ENCODE measurements at regions not wholly inside any gene's neighbourhood (a gene's known extent, or its start where the extent isn't known, plus 50 kb on each side); places are given as distances from the start of the nearest gene placed in this dataset.
"Not testable (repeated sequence)": the region's sequence is repeated elsewhere in the genome, so short reads cannot be mapped to it uniquely, and the experiment has no call there.

- FAIRE-seq, result no peak
These were observed 618.1 kb upstream of the RBFOX1 start for GRCh38 chr16:6714510-6714909.

GRCh38 chr16:6709736-6710135 lies 622.9 kb upstream of the RBFOX1 start:
- no peak for FAIRE-seq

- FAIRE-seq, result no peak
These were observed 623.9 kb upstream of the RBFOX1 start for GRCh38 chr16:6708576-6709215.

- no peak for FAIRE-seq
These were observed 628.2 kb upstream of the RBFOX1 start for GRCh38 chr16:6704306-6704930.

GRCh38 chr16:6701096-6701495 lies 631.5 kb upstream of the RBFOX1 start:
- FAIRE-seq, result no peak

- FAIRE-seq, result no peak
These were observed 634.1 kb upstream of the RBFOX1 start for GRCh38 chr16:6698548-6698947.

- FAIRE-seq, result no peak
These were observed 637.0 kb upstream of the RBFOX1 start for GRCh38 chr16:6695666-6696065.

GRCh38 chr16:6694636-6695035 lies 638.0 kb upstream of the RBFOX1 start:
- FAIRE-seq, result no peak

GRCh38 chr16:6693418-6693817 lies 639.2 kb upstream of the RBFOX1 start:
- FAIRE-seq, result not testable (repeated sequence)

- FAIRE-seq, result no peak
These were observed 639.8 kb upstream of the RBFOX1 start for GRCh38 chr16:6692874-6693273.

GRCh38 chr16:6690741-6691140 lies 641.9 kb upstream of the RBFOX1 start:
- FAIRE-seq, result no peak

GRCh38 chr16:6689643-6690042 lies 643.0 kb upstream of the RBFOX1 start:
- FAIRE-seq, result no peak

- no peak for FAIRE-seq
These were observed 645.1 kb upstream of the RBFOX1 start for GRCh38 chr16:6687593-6687992.

GRCh38 chr16:6684076-6684673 lies 648.5 kb upstream of the RBFOX1 start:
- no peak for FAIRE-seq

- no peak for FAIRE-seq
These were observed 650.4 kb upstream of the RBFOX1 start for GRCh38 chr16:6682142-6682811.

GRCh38 chr16:6678586-6678985 lies 654.1 kb upstream of the RBFOX1 start:
- no peak for FAIRE-seq

GRCh38 chr16:6674071-6674470 lies 658.6 kb upstream of the RBFOX1 start:
- FAIRE-seq, result no peak

- FAIRE-seq, result no peak
These were observed 660.1 kb upstream of the RBFOX1 start for GRCh38 chr16:6672507-6672906.

- no peak for FAIRE-seq
These were observed 665.3 kb upstream of the RBFOX1 start for GRCh38 chr16:6667393-6667792.

GRCh38 chr16:6665126-6665525 lies 667.5 kb upstream of the RBFOX1 start:
- FAIRE-seq, result no peak

- no peak for FAIRE-seq
These were observed 669.0 kb upstream of the RBFOX1 start for GRCh38 chr16:6663668-6664067.

GRCh38 chr16:6656760-6657159 lies 675.9 kb upstream of the RBFOX1 start:
- FAIRE-seq, result no peak

- FAIRE-seq, result no peak
These were observed 685.8 kb upstream of the RBFOX1 start for GRCh38 chr16:6646891-6647290.

Data from endometrium (tissue), 2 donors.